H1 (cell line): ENCODE measurements at regions not wholly inside any gene's neighbourhood (a gene's known extent, or its start where the extent isn't known, plus 50 kb on each side); places are given as distances from the start of the nearest gene placed in this dataset.

Experiments
- CTCF ChIA-PET: fragments of 300-600 bp; sonication (Branson Sonifier 250); formaldehyde crosslinking; loops from one replicate; lab custom pipeline; 2021; ENCODE audit not compliant: partially characterized antibody; lab: Charles Lee
- POLR2A ChIA-PET: fragments of 300-600 bp; sonication (Branson Sonifier 250); formaldehyde crosslinking; loops from one replicate; lab custom pipeline; 2021; ENCODE audit warnings: inconsistent platforms; ENCODE audit not compliant: partially characterized antibody; lab: Charles Lee
- DNase-seq, 2 experiments: peaks; one replicate each; pipeline versions ENCODE4 v3.0.0 to v3.0.0-alpha.2; 2010 to 2022; ENCODE audit warnings: low spot score in 2 of 2, low read depth in 1 of 2, mixed read lengths in 1 of 2
- FAIRE-seq: peaks from 2 replicates; lab custom pipeline; 2011; peaks lifted over from hg19 to GRCh38; lab: Jason Lieb, UNC
- H2AFZ ChIP-seq: 2 replicates; pipeline ENCODE4 v1.8.1; 2012; ENCODE audit warnings: low read length, inconsistent platforms
- H2AK5ac ChIP-seq: 2 replicates; pipeline ENCODE4 v1.6.1; 2013; ENCODE audit warnings: low read depth, low read length
- H2BK120ac ChIP-seq: replicated peaks from 2 replicates; pipeline ENCODE3; 2013; ENCODE audit warnings: low read depth, low read length, inconsistent platforms
- H2BK12ac ChIP-seq: 2 replicates; pipeline ENCODE4 v1.6.1; 2013; ENCODE audit warnings: low read depth, low read length
- H2BK15ac ChIP-seq: 2 replicates; pipeline ENCODE4 v1.6.1; 2013; ENCODE audit warnings: low read length
- H2BK20ac ChIP-seq: 2 replicates; pipeline ENCODE4 v1.6.1; 2013; ENCODE audit warnings: low read length
- H2BK5ac ChIP-seq: 2 replicates; pipeline ENCODE4 v1.6.1; 2013; ENCODE audit warnings: low read depth, low read length
- H3K14ac ChIP-seq: 2 replicates; pipeline ENCODE4 v1.6.1; 2013; ENCODE audit warnings: inconsistent platforms; ENCODE audit not compliant: insufficient read length
- H3K18ac ChIP-seq: 2 replicates; pipeline ENCODE4 v1.6.1; 2013; ENCODE audit warnings: low read length; ENCODE audit errors: extremely low read depth
- H3K23ac ChIP-seq: 2 replicates; pipeline ENCODE4 v1.6.1; 2013; ENCODE audit warnings: inconsistent platforms; ENCODE audit not compliant: insufficient read length
- H3K23me2 ChIP-seq: 2 replicates; pipeline ENCODE4 v1.6.1; 2013; ENCODE audit warnings: low read depth, low read length
- H3K27ac ChIP-seq: 2 replicates; pipeline ENCODE4 v1.6.1; 2011; ENCODE audit warnings: low read depth, low read length, inconsistent platforms
- H3K27me3 ChIP-seq, 4 experiments: replicated peaks in 1 of 4; 1 replicate in 1 of 4; 2 replicates in 3 of 4; pipeline versions ENCODE4 v1.6.1 to v1.8.1; 2011 to 2013; ENCODE audit warnings: low read length in 3 of 4, mild to moderate bottlenecking in 3 of 4, inconsistent platforms in 2 of 4, mixed read lengths in 2 of 4, moderate library complexity in 1 of 4; ENCODE audit not compliant: control insufficient read depth in 3 of 4, insufficient read depth in 3 of 4; ENCODE audit errors: extremely low read depth in 1 of 4
- H3K36me3 ChIP-seq, 4 experiments: 2 replicates each; pipeline versions ENCODE4 v1.6.1 to v1.8.1; 2011 to 2013; ENCODE audit warnings: mild to moderate bottlenecking in 4 of 4, low read length in 3 of 4, moderate library complexity in 2 of 4, control low read depth in 1 of 4, inconsistent platforms in 1 of 4; ENCODE audit not compliant: insufficient read depth in 4 of 4, control insufficient read depth in 2 of 4
- H3K4ac ChIP-seq: replicated peaks from 2 replicates; pipeline ENCODE3; 2013; ENCODE audit warnings: low read length, low read depth, mixed read lengths, inconsistent platforms; ENCODE audit not compliant: insufficient read length
- H3K4me1 ChIP-seq, 4 experiments: replicated peaks in 1 of 4; 1 replicate in 1 of 4; 2 replicates in 3 of 4; pipeline versions ENCODE4 v1.6.1 to v1.8.1; 2011 to 2013; ENCODE audit warnings: low read length in 3 of 4, inconsistent platforms in 2 of 4, mixed read lengths in 1 of 4; ENCODE audit not compliant: insufficient read depth in 4 of 4, control insufficient read depth in 3 of 4
- H3K4me2 ChIP-seq, 2 experiments: 2 replicates each; pipeline versions ENCODE4 v1.6.1 to v1.8.1; 2011 to 2013; ENCODE audit warnings: low read depth in 2 of 2, low read length in 2 of 2, control low read depth in 1 of 2, inconsistent platforms in 1 of 2, mild to moderate bottlenecking in 1 of 2; ENCODE audit not compliant: insufficient read depth in 1 of 2
- H3K4me3 ChIP-seq, 4 experiments: fragments of 200-600, 300-600 bp in 1 of 4; sonication (generic), shearing (Covaris generic), sonication (Bioruptor Twin) in 1 of 4; 2 replicates each; pipeline versions ENCODE4 v1.5.1 to v1.8.1; 2011 to 2016; ENCODE audit warnings: low read length in 4 of 4, low read depth in 3 of 4, control low read depth in 2 of 4, inconsistent platforms in 2 of 4, mild to moderate bottlenecking in 2 of 4, mixed read lengths in 1 of 4, moderate library complexity in 1 of 4; ENCODE audit not compliant: insufficient read depth in 2 of 4; ENCODE audit errors: extremely low read depth in 1 of 4
- H3K56ac ChIP-seq: replicated peaks from 2 replicates; pipeline ENCODE3; 2013; ENCODE audit warnings: low read depth, mild to moderate bottlenecking, mixed read lengths, low read length, inconsistent platforms; ENCODE audit not compliant: insufficient read length
- H3K79me1 ChIP-seq: 2 replicates; pipeline ENCODE4 v1.6.1; 2013; ENCODE audit warnings: low read depth, low read length, control low read depth
- H3K79me2 ChIP-seq, 2 experiments: 2 replicates each; pipeline versions ENCODE4 v1.6.1 to v1.8.1; 2012 to 2013; ENCODE audit warnings: low read length in 2 of 2, mild to moderate bottlenecking in 2 of 2, inconsistent platforms in 1 of 2; ENCODE audit not compliant: insufficient read depth in 2 of 2, control insufficient read depth in 1 of 2
- H3K9ac ChIP-seq, 4 experiments: replicated peaks in 1 of 4; 1 replicate in 1 of 4; 2 replicates in 3 of 4; pipeline versions ENCODE4 v1.6.1 to v1.8.1; 2011 to 2013; ENCODE audit warnings: low read depth in 3 of 4, low read length in 3 of 4, control low read depth in 2 of 4, mild to moderate bottlenecking in 2 of 4, moderate library complexity in 2 of 4, inconsistent platforms in 1 of 4; ENCODE audit errors: extremely low read depth in 1 of 4
- H3K9me3 ChIP-seq, 2 experiments: 2 replicates each; pipeline versions ENCODE4 v1.6.1 to v1.8.1; 2012 to 2013; ENCODE audit warnings: mild to moderate bottlenecking in 2 of 2, moderate library complexity in 2 of 2, control low read depth in 1 of 2, inconsistent platforms in 1 of 2, low read depth in 1 of 2, low read length in 1 of 2, mixed read lengths in 1 of 2; ENCODE audit not compliant: insufficient read depth in 2 of 2
- H4K20me1 ChIP-seq, 2 experiments: replicated peaks in 1 of 2; 2 replicates each; pipeline versions ENCODE3 to v1.8.1; 2011 to 2013; ENCODE audit warnings: inconsistent platforms in 2 of 2, low read length in 2 of 2, mild to moderate bottlenecking in 1 of 2; ENCODE audit not compliant: insufficient read depth in 2 of 2, control insufficient read depth in 1 of 2
- H4K5ac ChIP-seq: 2 replicates; pipeline ENCODE4 v1.6.1; 2013; ENCODE audit warnings: low read length, low read depth, mixed read lengths, inconsistent platforms; ENCODE audit not compliant: insufficient read length
- H4K8ac ChIP-seq: 2 replicates; pipeline ENCODE4 v1.8.0; 2013; ENCODE audit warnings: mild to moderate bottlenecking, moderate library complexity, low read length, inconsistent platforms; ENCODE audit not compliant: insufficient read depth; ENCODE audit errors: extremely low read depth
- H4K91ac ChIP-seq: replicated peaks from 2 replicates; pipeline ENCODE3; 2013; ENCODE audit warnings: low read length, mixed read lengths, inconsistent platforms; ENCODE audit not compliant: insufficient read length
- CBX5 ChIP-seq: fragments of 300-800, 300-1000 bp; sonication (generic); IDR thresholded peaks from 2 replicates; pipeline ENCODE4 v1.7.1; 2016; ENCODE audit warnings: antibody characterized with exemption, low read length, low read depth
- POU5F1 ChIP-seq: IDR thresholded peaks from 2 replicates; pipeline ENCODE4 v1.6.1; 2011; ENCODE audit warnings: low read depth, mild to moderate bottlenecking, low read length, moderate library complexity
- RFX5 ChIP-seq: IDR thresholded peaks from 2 replicates; pipeline ENCODE4 v1.6.1; 2011; ENCODE audit warnings: low read depth, low read length, improper control_type of control experiment, borderline replicate concordance
- SIRT6 ChIP-seq: IDR thresholded peaks from one replicate; pipeline ENCODE4 v1.7.1; 2012; ENCODE audit warnings: low read length, inconsistent platforms
- SIX5 ChIP-seq: IDR thresholded peaks from 2 replicates; pipeline ENCODE4 v1.6.1; 2011; ENCODE audit warnings: mild to moderate bottlenecking, low read depth, low read length
- WGBS, 2 experiments: shearing (Covaris generic) in 1 of 2; methylation state at CpG; one replicate each; pipeline versions ENCODE4 v1.1.6 to v1.1.7; 2013 to 2015; ENCODE audit warnings: low lambda C conversion rate in 2 of 2, mixed read lengths in 2 of 2, inconsistent platforms in 1 of 2, low coverage in 1 of 2, missing lambda C conversion rate in 1 of 2; ENCODE audit not compliant: insufficient replicate concordance in 2 of 2, insufficient coverage in 1 of 2, insufficient read length in 1 of 2; ENCODE audit errors: extremely low coverage in 1 of 2, missing lambda C conversion rate in 1 of 2; 5-methylcytosine and 5-hydroxymethylcytosine counted together
- TF ChIP-seq, protein P1 (sequence below): IDR thresholded peaks from 2 replicates; pipeline ENCODE4 v1.6.1; 2011; ENCODE audit warnings: low read depth, mild to moderate bottlenecking, low read length; ENCODE audit not compliant: insufficient read depth
- TF ChIP-seq, protein P2 (sequence below): IDR thresholded peaks from 2 replicates; pipeline ENCODE4 v1.6.1; 2012; ENCODE audit warnings: low read length, inconsistent platforms
- TF ChIP-seq, protein P3 (sequence below): IDR thresholded peaks from 2 replicates; pipeline ENCODE4 v1.6.1; 2012; ENCODE audit warnings: inconsistent platforms
- TF ChIP-seq, protein P4 (sequence below): IDR thresholded peaks from 2 replicates; pipeline ENCODE4 v1.6.1; 2012; ENCODE audit warnings: inconsistent platforms

DNA sequence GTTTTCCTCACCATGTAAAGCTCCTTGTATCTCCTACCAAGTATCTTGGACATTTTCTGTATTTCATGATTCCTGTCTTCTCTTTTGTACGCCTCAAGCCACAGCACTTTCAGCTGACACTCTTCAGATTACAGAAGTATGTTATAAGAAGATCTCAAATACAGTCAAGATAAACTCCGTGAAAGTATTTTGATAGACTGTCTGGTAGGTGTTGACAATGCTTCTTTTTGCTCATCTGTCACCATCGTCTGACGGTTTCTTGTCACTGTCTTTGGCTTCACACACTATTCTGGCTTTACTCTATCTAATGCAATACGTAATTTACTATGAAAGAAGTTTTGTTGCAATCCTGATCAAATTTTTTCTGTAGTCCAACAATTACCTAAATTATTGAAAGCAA, 294.5 kb upstream of the CDH12 start:
- DNase-seq (no peak), FAIRE-seq (no peak)
- H2BK20ac ChIP-seq: no peak overlapping the region
- H2BK120ac ChIP-seq: no peak overlapping the region
- no peak overlapping the region for H2BK12ac ChIP-seq
- H3K79me1 ChIP-seq: no peaks in the 10 kb centered on the region
- H2AFZ ChIP-seq: no peak overlapping the region
- no peak overlapping the region for H3K4me3 ChIP-seq
- H3K56ac ChIP-seq: no peak overlapping the region
- no peak overlapping the region for H3K4ac ChIP-seq
- H4K20me1 ChIP-seq: no peaks in the 10 kb centered on the region
- no peak overlapping the region for H3K9ac ChIP-seq
- H4K8ac ChIP-seq: no peak overlapping the region
- no peak overlapping the region for H3K4me2 ChIP-seq
- H3K27ac ChIP-seq: no peak overlapping the region
- no peak overlapping the region for H4K91ac ChIP-seq
- no peak overlapping the region for H2AK5ac ChIP-seq
- H3K18ac ChIP-seq: no peak overlapping the region
- H3K9me3 ChIP-seq: no peaks in the 10 kb centered on the region
- 94% methylated on average over 5 of the region's 5 CpGs; no CpG with 5 or more reads in 1 of the 2 experiments for WGBS, 2 experiments
- no peak overlapping the region for H4K5ac ChIP-seq
- no peaks in the 10 kb centered on the region for H3K27me3 ChIP-seq
- H3K4me1 ChIP-seq: no peaks in the 10 kb centered on the region
- H3K23ac ChIP-seq: no peak overlapping the region
- no peak overlapping the region for H2BK5ac ChIP-seq
- H3K14ac ChIP-seq: no peak overlapping the region
- TF ChIP-seq, protein P1, sequence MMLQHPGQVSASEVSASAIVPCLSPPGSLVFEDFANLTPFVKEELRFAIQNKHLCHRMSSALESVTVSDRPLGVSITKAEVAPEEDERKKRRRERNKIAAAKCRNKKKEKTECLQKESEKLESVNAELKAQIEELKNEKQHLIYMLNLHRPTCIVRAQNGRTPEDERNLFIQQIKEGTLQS: no peak
- TF ChIP-seq CBX5 (no peak), SIX5 (no peak), SIRT6 (no peak), RFX5 (no peak), POU5F1 (no peak)
- TF ChIP-seq, protein P2, sequence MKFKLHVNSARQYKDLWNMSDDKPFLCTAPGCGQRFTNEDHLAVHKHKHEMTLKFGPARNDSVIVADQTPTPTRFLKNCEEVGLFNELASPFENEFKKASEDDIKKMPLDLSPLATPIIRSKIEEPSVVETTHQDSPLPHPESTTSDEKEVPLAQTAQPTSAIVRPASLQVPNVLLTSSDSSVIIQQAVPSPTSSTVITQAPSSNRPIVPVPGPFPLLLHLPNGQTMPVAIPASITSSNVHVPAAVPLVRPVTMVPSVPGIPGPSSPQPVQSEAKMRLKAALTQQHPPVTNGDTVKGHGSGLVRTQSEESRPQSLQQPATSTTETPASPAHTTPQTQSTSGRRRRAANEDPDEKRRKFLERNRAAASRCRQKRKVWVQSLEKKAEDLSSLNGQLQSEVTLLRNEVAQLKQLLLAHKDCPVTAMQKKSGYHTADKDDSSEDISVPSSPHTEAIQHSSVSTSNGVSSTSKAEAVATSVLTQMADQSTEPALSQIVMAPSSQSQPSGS: no peak
- TF ChIP-seq, protein P3, sequence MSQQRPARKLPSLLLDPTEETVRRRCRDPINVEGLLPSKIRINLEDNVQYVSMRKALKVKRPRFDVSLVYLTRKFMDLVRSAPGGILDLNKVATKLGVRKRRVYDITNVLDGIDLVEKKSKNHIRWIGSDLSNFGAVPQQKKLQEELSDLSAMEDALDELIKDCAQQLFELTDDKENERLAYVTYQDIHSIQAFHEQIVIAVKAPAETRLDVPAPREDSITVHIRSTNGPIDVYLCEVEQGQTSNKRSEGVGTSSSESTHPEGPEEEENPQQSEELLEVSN: no peak
- TF ChIP-seq, protein P4, sequence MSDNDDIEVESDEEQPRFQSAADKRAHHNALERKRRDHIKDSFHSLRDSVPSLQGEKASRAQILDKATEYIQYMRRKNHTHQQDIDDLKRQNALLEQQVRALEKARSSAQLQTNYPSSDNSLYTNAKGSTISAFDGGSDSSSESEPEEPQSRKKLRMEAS: no peak
- no peaks in the 10 kb centered on the region for H3K23me2 ChIP-seq
- POLR2A ChIA-PET: no interaction called here
- H3K36me3 ChIP-seq: no peaks in the 10 kb centered on the region
- CTCF ChIA-PET: interaction anchor here (0.6 kb wide), 1 partner anchor 222 kb away, joined by 3 read pairs; no protein-coding TSS in a partner anchor
- no peaks in the 10 kb centered on the region for H3K79me2 ChIP-seq
- H2BK15ac ChIP-seq: no peak overlapping the region
